Adrenal gland (tissue), 9 donors: ENCODE measurements at regions not wholly inside any gene's neighbourhood (a gene's known extent, or its start where the extent isn't known, plus 50 kb on each side); places are given as distances from the start of the nearest gene placed in this dataset.
A peak's percentile ranks its signal among the peaks of the same experiment; 100 is the strongest.

Source experiments
- DNase-seq, 7 donors: peaks; one replicate each; pipeline ENCODE4 v3.0.0-alpha.2; 2019 to 2020
- H3K27ac ChIP-seq, 5 donors: fragments of 200-600 bp; sonication (generic) in 4 of 5; 1 replicate in 3 of 5; 2 replicates in 2 of 5; pipeline versions ENCODE4 v1.5.1 to v1.8.0; 2016 to 2020; ENCODE audit warnings: mild to moderate bottlenecking in 1 of 5
- H3K27me3 ChIP-seq: fragments of 200-600 bp; 2 replicates; pipeline ENCODE4 v1.8.0; 2021
- H3K36me3 ChIP-seq, 2 donors: fragments of 200-600 bp; replicated peaks in 1 of 2; 1 replicate in 1 of 2; 2 replicates in 1 of 2; pipeline versions ENCODE4 v1.5.1 to v1.8.0; 2018 to 2022
- H3K4me1 ChIP-seq, 2 donors: fragments of 200-600 bp; replicated peaks in 1 of 2; 1 replicate in 1 of 2; 2 replicates in 1 of 2; pipeline versions ENCODE4 v1.5.1 to v1.8.0; 2018 to 2021
- H3K4me3 ChIP-seq, 4 donors: fragments of 200-600 bp; sonication (generic) in 3 of 4; one replicate each; pipeline ENCODE4 v1.5.1; 2016 to 2018
- H3K9me3 ChIP-seq, 3 donors: fragments of 200-600 bp; sonication (generic) in 1 of 3; replicated peaks in 1 of 3; 1 replicate in 2 of 3; 2 replicates in 1 of 3; pipeline versions ENCODE4 v1.5.1 to v1.8.0; 2016 to 2021
- CTCF ChIP-seq, 6 experiments: fragments of 450-650 bp in 4 of 6; fragments of 200-600 bp in 2 of 6; sonication (generic) in 1 of 6; IDR thresholded peaks; 1 replicate in 5 of 6; 2 replicates in 1 of 6; pipeline versions ENCODE4 v1.5.1 to v1.8.0; 2016 to 2021; ENCODE audit warnings: antibody characterized with exemption in 6 of 6, mild to moderate bottlenecking in 2 of 6, moderate library complexity in 1 of 6
- POLR2A ChIP-seq, 2 donors: fragments of 450-650 bp; IDR thresholded peaks; one replicate each; pipeline ENCODE4 v1.6.1; 2017; ENCODE audit warnings: antibody characterized with exemption in 2 of 2, mild to moderate bottlenecking in 2 of 2, moderate library complexity in 1 of 2
- WGBS, 4 donors: extraction: QIAGEN DNeasy Blood & Tissue Kit in 2 of 4; methylation state at CpG; one replicate each; pipeline versions ENCODE4 v1.1.5 to v1.1.7; 2013 to 2017; 5-methylcytosine and 5-hydroxymethylcytosine counted together
- intact Hi-C, 2 donors: fragments of 100-400 bp; cut with DNase I; formaldehyde crosslinking; loops; one replicate each; pipeline versions ENCODE4 v1.14.1 to v1.15.0; 2022 to 2023
- donor health status: healthy with polysubstance abuse.
- donor health status: Bipolar disorder and iron deficiency.
- donor health status: DM: yes; HTN: yes; CAD: no.
- donor health status: DM: no; HTN: no; CAD: no.
- donor health status: DM: no; HTN: no; CAD: no.

- H3K9me3 ChIP-seq: no peaks in the 10 kb centered on the region
- TF ChIP-seq POLR2A (IDR thresholded peaks at IDR 0.05): no peak
- no peak for TF ChIP-seq CTCF (IDR thresholded peaks at IDR 0.05)
- peak overlapping the region in 1 of 5 donors; percentile 84 for H3K27ac ChIP-seq
- no peaks in the 10 kb centered on the region for H3K27me3 ChIP-seq
- intact Hi-C loops: no loop called here
- WGBS, 4 donors: 85 to 89% (median 89%) methylated on average over 12 to 14 of the region's 14 CpGs
- DNase-seq: no peak
- peaks cover 26 to 41% of the 10 kb centered on the region in 2 donors for H3K4me1 ChIP-seq
- H3K36me3 ChIP-seq: no peaks in the 10 kb centered on the region
- no peak overlapping the region for H3K4me3 ChIP-seq
Measured at GRCh38 chr10:11683529-11684320, 58.5 kb upstream of the ECHDC3 start.

- Histone ChIP-seq H3K4me3 (no peak overlapping the region), H3K9me3 (no peaks in the 10 kb centered on the region), H3K27me3 (no peaks in the 10 kb centered on the region), H3K27ac (no peak overlapping the region), H3K36me3 (no peaks in the 10 kb centered on the region), H3K4me1 (peaks cover 17 to 35% of the 10 kb centered on the region in 2 donors)
- TF ChIP-seq CTCF (IDR thresholded peaks at IDR 0.05) (no peak), POLR2A (IDR thresholded peaks at IDR 0.05) (no peak)
- 77 to 84% (median 80%) methylated on average over 14 of the region's 14 CpGs for WGBS, 4 donors
- intact Hi-C loops: no loop called here
- no peak for DNase-seq
Measured at GRCh38 chr10:11682851-11683250, 59.3 kb upstream of the ECHDC3 start.

GRCh38 chr10:11682267-11682683 is 59.9 kb upstream of the ECHDC3 start:
- H3K36me3 ChIP-seq: no peaks in the 10 kb centered on the region
- intact Hi-C loops: no loop called here
- H3K9me3 ChIP-seq: no peaks in the 10 kb centered on the region
- peaks cover 17 to 29% of the 10 kb centered on the region in 2 donors for H3K4me1 ChIP-seq
- H3K4me3 ChIP-seq: no peak overlapping the region
- H3K27ac ChIP-seq: no peak overlapping the region
- no peak for DNase-seq
- no peaks in the 10 kb centered on the region for H3K27me3 ChIP-seq
- WGBS, 4 donors: 84 to 86% (median 85%) methylated on average over 6 of the region's 6 CpGs
- TF ChIP-seq CTCF (IDR thresholded peaks at IDR 0.05) (no peak), POLR2A (IDR thresholded peaks at IDR 0.05) (no peak)

- H3K4me3 ChIP-seq: no peak overlapping the region
- H3K9me3 ChIP-seq: no peaks in the 10 kb centered on the region
- intact Hi-C loops: no loop called here
- no peak for DNase-seq
- WGBS, 4 donors: 71 to 80% (median 76%) methylated on average over 6 of the region's 6 CpGs
- H3K27me3 ChIP-seq: no peaks in the 10 kb centered on the region
- H3K36me3 ChIP-seq: no peaks in the 10 kb centered on the region
- no peak overlapping the region for H3K27ac ChIP-seq
- no peak for TF ChIP-seq CTCF (IDR thresholded peaks at IDR 0.05)
- TF ChIP-seq POLR2A (IDR thresholded peaks at IDR 0.05): no peak
- H3K4me1 ChIP-seq: peaks cover 9 to 14% of the 10 kb centered on the region in 2 donors
Measured at GRCh38 chr10:11680496-11680895, 61.7 kb upstream of the ECHDC3 start.
